ENCODE measurements at regions not wholly inside any gene's neighbourhood (a gene's known extent, or its start where the extent isn't known, plus 50 kb on each side); places are given as distances from the start of the nearest gene placed in this dataset.

DNA sequence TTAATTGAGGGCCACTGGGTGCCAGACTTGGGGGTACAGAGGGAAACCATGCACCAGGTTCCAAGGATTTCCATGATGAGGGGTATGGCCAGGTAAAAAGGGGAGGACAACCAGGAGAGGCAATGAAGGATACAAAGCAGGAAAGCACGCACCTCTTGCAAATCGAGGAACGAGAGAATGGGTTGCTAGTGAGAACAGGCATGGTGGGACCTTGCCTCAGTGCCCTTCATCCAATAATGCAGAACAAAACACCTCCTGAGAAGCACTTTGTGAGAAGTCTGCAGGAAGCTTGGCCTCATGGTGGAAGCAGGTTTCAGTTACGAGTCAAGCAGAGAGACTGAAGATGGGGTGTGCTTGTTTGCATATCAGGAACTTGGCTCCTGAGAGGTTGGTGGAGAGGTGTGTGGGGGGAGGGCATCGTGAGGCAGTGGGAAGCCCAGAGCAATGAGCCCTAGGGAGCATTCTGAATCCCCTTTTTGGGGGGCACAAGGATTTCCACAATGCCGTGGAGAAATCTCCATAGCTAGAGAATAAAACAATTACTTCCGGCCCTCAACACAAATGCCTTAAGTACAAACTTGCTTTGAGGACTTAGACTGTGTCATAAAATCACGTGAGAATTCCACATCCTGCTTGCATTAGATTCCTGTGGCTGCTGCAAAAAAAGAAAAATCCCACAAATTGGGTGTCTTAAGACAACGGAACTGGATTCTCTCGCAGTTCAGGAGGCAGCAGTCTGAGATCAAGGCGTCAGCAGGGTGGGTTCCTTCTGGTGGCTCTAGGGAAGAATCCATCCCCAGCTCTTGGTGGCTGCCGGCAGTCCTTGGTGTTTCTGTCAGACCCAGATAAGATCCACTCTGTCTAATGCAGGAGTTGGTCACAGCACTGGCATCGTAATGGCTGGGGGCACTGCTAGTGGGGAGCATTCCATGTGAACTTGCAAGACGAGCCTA, 54.9 kb upstream of the BACE2 start:
- BruUV-seq (replicated peaks), result no TSS peak
- no peaks in the 10 kb centered on the region for H3K79me2 ChIP-seq (ENCODE audit: insufficient read depth, low read length)
- H3K27me3 ChIP-seq (ENCODE audit: control insufficient read depth in 1 of 2, insufficient read depth in 2 of 2, low read length in 2 of 2), result peaks cover 0 to 21% of the 10 kb centered on the region in 2 experiments; a peak in 3 of 5 replicates
- H3K9ac ChIP-seq (ENCODE audit: insufficient read depth, low read depth, low read length), result no peak overlapping the region
- ChIA-PET CTCF (ENCODE audit: low intra/inter-chr PET ratio, low total read pairs) (no interaction called here), POLR2A (no interaction called here)
- H4K20me1 ChIP-seq (ENCODE audit: insufficient read depth, low read length), result no peaks in the 10 kb centered on the region
- H3K36me3 ChIP-seq (replicated peaks in 1 of 2; ENCODE audit: control insufficient read depth in 1 of 2, insufficient read depth in 2 of 2, low read length in 2 of 2), result no peaks in the 10 kb centered on the region
- no peak overlapping the region for H2AFZ ChIP-seq (ENCODE audit: low read length)
- FAIRE-seq, result no peak
- in situ Hi-C loops (cut with HindIII; ENCODE audit: extremely low pct_ligation_motif_present, low pct_unique_long_range_greater_than_20kb) (no loop called here), intact Hi-C loops (cut with micrococcal nuclease; ENCODE audit: unreplicated experiment) (no loop called here)
- no peak overlapping the region for H3K27ac ChIP-seq (ENCODE audit: extremely low read length, insufficient read depth, low read length)
- no peaks in the 10 kb centered on the region for H3K9me3 ChIP-seq (ENCODE audit: low read length)
- no peak for DNase-seq (ENCODE audit: low spot score)
- no peak for ATAC-seq
- no peak overlapping the region for H3K4me3 ChIP-seq (replicated peaks in 1 of 3; ENCODE audit: insufficient read depth in 1 of 3, low read depth in 2 of 3, low read length in 3 of 3)
- WGBS (ENCODE audit: low lambda C conversion rate), result 3% methylated on average over 11 of the region's 14 CpGs
- no peak overlapping the region for H3K4me2 ChIP-seq (ENCODE audit: low read depth, low read length)
- no peaks in the 10 kb centered on the region for H3K4me1 ChIP-seq (ENCODE audit: insufficient read depth, low read length)
- no peak for TF ChIP-seq MIXL1 (CRISPR knock-in tag; IDR thresholded peaks at IDR 0.05)
- no peak for TF ChIP-seq ZNF749 (CRISPR knock-in tag; IDR thresholded peaks at IDR 0.05; ENCODE audit: borderline replicate concordance)
- TF ChIP-seq ZNF747 (CRISPR knock-in tag; IDR thresholded peaks at IDR 0.05; ENCODE audit: borderline replicate concordance), result no peak
- TF ChIP-seq HNRNPUL1 (IDR thresholded peaks at IDR 0.05; ENCODE audit: low read depth, low read length), result no peak
- no peak for TF ChIP-seq ZNF564 (CRISPR knock-in tag; IDR thresholded peaks at IDR 0.05)
- no peak for TF ChIP-seq ZNF317 (CRISPR knock-in tag; IDR thresholded peaks at IDR 0.05)
- no peak for TF ChIP-seq ZNF496 (CRISPR knock-in tag; IDR thresholded peaks at IDR 0.05; ENCODE audit: insufficient replicate concordance)
- TF ChIP-seq ZNF552 (CRISPR knock-in tag; IDR thresholded peaks at IDR 0.05; ENCODE audit: borderline replicate concordance), result no peak
- no peak for TF ChIP-seq MAFF (IDR thresholded peaks at IDR 0.05; ENCODE audit: low read depth, low read length)
- TF ChIP-seq ZNF33B (CRISPR knock-in tag; IDR thresholded peaks at IDR 0.05), result no peak
- TF ChIP-seq, protein P1, sequence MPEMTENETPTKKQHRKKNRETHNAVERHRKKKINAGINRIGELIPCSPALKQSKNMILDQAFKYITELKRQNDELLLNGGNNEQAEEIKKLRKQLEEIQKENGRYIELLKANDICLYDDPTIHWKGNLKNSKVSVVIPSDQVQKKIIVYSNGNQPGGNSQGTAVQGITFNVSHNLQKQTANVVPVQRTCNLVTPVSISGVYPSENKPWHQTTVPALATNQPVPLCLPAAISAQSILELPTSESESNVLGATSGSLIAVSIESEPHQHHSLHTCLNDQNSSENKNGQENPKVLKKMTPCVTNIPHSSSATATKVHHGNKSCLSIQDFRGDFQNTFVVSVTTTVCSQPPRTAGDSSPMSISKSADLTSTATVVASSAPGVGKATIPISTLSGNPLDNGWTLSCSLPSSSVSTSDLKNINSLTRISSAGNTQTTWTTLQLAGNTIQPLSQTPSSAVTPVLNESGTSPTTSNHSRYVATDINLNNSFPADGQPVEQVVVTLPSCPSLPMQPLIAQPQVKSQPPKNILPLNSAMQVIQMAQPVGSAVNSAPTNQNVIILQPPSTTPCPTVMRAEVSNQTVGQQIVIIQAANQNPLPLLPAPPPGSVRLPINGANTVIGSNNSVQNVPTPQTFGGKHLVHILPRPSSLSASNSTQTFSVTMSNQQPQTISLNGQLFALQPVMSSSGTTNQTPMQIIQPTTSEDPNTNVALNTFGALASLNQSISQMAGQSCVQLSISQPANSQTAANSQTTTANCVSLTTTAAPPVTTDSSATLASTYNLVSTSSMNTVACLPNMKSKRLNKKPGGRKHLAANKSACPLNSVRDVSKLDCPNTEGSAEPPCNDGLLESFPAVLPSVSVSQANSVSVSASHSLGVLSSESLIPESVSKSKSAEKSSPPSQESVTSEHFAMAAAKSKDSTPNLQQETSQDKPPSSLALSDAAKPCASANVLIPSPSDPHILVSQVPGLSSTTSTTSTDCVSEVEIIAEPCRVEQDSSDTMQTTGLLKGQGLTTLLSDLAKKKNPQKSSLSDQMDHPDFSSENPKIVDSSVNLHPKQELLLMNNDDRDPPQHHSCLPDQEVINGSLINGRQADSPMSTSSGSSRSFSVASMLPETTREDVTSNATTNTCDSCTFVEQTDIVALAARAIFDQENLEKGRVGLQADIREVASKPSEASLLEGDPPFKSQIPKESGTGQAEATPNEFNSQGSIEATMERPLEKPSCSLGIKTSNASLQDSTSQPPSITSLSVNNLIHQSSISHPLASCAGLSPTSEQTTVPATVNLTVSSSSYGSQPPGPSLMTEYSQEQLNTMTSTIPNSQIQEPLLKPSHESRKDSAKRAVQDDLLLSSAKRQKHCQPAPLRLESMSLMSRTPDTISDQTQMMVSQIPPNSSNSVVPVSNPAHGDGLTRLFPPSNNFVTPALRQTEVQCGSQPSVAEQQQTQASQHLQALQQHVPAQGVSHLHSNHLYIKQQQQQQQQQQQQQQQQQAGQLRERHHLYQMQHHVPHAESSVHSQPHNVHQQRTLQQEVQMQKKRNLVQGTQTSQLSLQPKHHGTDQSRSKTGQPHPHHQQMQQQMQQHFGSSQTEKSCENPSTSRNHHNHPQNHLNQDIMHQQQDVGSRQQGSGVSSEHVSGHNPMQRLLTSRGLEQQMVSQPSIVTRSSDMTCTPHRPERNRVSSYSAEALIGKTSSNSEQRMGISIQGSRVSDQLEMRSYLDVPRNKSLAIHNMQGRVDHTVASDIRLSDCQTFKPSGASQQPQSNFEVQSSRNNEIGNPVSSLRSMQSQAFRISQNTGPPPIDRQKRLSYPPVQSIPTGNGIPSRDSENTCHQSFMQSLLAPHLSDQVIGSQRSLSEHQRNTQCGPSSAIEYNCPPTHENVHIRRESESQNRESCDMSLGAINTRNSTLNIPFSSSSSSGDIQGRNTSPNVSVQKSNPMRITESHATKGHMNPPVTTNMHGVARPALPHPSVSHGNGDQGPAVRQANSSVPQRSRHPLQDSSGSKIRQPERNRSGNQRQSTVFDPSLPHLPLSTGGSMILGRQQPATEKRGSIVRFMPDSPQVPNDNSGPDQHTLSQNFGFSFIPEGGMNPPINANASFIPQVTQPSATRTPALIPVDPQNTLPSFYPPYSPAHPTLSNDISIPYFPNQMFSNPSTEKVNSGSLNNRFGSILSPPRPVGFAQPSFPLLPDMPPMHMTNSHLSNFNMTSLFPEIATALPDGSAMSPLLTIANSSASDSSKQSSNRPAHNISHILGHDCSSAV (CRISPR knock-in tag; IDR thresholded peaks at IDR 0.05; ENCODE audit: borderline replicate concordance), result no peak
- no peak for TF ChIP-seq YY1 (IDR thresholded peaks at IDR 0.05; ENCODE audit: insufficient read depth, insufficient replicate concordance, low read depth, low read length)
- TF ChIP-seq, protein P2, sequence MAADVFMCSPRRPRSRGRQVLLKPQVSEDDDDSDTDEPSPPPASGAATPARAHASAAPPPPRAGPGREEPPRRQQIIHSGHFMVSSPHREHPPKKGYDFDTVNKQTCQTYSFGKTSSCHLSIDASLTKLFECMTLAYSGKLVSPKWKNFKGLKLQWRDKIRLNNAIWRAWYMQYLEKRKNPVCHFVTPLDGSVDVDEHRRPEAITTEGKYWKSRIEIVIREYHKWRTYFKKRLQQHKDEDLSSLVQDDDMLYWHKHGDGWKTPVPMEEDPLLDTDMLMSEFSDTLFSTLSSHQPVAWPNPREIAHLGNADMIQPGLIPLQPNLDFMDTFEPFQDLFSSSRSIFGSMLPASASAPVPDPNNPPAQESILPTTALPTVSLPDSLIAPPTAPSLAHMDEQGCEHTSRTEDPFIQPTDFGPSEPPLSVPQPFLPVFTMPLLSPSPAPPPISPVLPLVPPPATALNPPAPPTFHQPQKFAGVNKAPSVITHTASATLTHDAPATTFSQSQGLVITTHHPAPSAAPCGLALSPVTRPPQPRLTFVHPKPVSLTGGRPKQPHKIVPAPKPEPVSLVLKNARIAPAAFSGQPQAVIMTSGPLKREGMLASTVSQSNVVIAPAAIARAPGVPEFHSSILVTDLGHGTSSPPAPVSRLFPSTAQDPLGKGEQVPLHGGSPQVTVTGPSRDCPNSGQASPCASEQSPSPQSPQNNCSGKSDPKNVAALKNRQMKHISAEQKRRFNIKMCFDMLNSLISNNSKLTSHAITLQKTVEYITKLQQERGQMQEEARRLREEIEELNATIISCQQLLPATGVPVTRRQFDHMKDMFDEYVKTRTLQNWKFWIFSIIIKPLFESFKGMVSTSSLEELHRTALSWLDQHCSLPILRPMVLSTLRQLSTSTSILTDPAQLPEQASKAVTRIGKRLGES (CRISPR knock-in tag; IDR thresholded peaks at IDR 0.05; ENCODE audit: borderline replicate concordance), result no peak

Measured in HepG2 (cell line).